ENCODE measurements at regions not wholly inside any gene's neighbourhood (a gene's known extent, or its start where the extent isn't known, plus 50 kb on each side); places are given as distances from the start of the nearest gene placed in this dataset.

DNA sequence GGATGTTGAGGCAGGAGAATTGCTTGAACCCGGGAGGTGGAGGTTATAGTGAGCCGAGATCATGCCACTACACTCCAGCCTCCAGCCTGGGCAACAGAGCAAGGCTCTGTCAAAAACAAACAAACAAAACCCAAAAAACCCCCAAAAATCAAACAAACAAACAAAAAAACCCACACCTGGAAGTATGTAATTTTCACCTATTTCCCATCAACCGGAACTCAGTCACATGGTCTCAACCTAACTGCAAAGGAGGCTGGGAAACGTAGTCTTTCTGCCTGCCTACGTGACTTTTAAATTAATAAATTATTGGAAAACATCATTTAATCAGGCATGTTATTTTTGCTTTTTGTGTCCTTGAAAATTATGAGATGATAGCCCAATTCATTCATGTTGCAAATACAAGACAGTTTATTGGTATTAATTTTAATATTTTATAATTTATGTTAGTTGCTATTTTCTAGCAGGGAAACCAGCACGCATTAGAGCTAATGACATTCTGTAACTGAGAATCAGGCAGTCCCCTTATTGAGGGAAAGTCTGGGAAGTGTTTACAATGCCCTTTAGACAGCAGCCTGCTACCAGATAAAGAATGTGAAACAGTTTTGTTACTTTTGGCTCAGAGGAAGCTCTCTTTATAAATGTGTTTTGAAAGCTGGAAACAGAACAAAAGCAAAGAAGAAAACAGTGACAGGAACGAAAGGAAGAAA lies 110.3 kb downstream of the NXNL2 start:
- in situ Hi-C loops (cut with HindIII; ENCODE audit: low pct_unique_long_range_greater_than_20kb, low sequenced_read_pairs) = no loop called here
- Histone ChIP-seq H3K36me3 (ENCODE audit: control insufficient read depth, insufficient read depth, low read length) (no peaks in the 10 kb centered on the region), H3K4me3 (ENCODE audit: low read depth in 2 of 2, low read length in 2 of 2) (no peak overlapping the region), H3K9me3 (ENCODE audit: control insufficient read depth, insufficient read depth, low read depth, low read length) (no peaks in the 10 kb centered on the region), H3K27ac (ENCODE audit: low read length) (no peak overlapping the region), H3K27me3 (ENCODE audit: control insufficient read depth, insufficient read depth, low read length) (no peaks in the 10 kb centered on the region), H3K4me1 (ENCODE audit: control insufficient read depth, insufficient read depth, low read length) (no peaks in the 10 kb centered on the region)
- no peak for ATAC-seq
- CTCF ChIA-PET = no interaction called here
- no peak for DNase-seq (ENCODE audit: low read depth, low spot score)
- intact Hi-C loops (cut with micrococcal nuclease; ENCODE audit: unreplicated experiment) = no loop called here
- TF ChIP-seq POLR2AphosphoS5 (IDR thresholded peaks at IDR 0.05; ENCODE audit: low read depth, low read length) (no peak), CTCF (IDR thresholded peaks at IDR 0.05) (no peak), REST (IDR thresholded peaks at IDR 0.05; ENCODE audit: insufficient read depth in 1 of 2, low read depth in 2 of 2, low read length in 1 of 2) (no peak), SIN3A (IDR thresholded peaks at IDR 0.05; ENCODE audit: borderline replicate concordance, insufficient read depth, low read depth, low read length) (no peak), TCF7L2 (IDR thresholded peaks at IDR 0.05; ENCODE audit: low read depth, low read length) (no peak)
- no TSS peak for BruUV-seq (replicated peaks)
- POLR2A ChIA-PET = no interaction called here

GRCh38 chr9:88645879-88646199 lies 110.9 kb downstream of the NXNL2 start:
- ATAC-seq (no peak), DNase-seq (ENCODE audit: low read depth, low spot score) (no peak)
- Histone ChIP-seq H3K27me3 (ENCODE audit: control insufficient read depth, insufficient read depth, low read length) (no peaks in the 10 kb centered on the region), H3K27ac (ENCODE audit: low read length) (no peak overlapping the region), H3K4me3 (ENCODE audit: low read depth in 2 of 2, low read length in 2 of 2) (no peak overlapping the region), H3K36me3 (ENCODE audit: control insufficient read depth, insufficient read depth, low read length) (no peaks in the 10 kb centered on the region), H3K4me1 (ENCODE audit: control insufficient read depth, insufficient read depth, low read length) (no peaks in the 10 kb centered on the region), H3K9me3 (ENCODE audit: control insufficient read depth, insufficient read depth, low read depth, low read length) (no peaks in the 10 kb centered on the region)
- CTCF ChIA-PET = interaction anchor here (0.5 kb wide), 1 partner anchor 9 kb away, joined by 7 read pairs; no protein-coding TSS in a partner anchor
- TF ChIP-seq TCF7L2 (IDR thresholded peaks at IDR 0.05; ENCODE audit: low read depth, low read length) (no peak), REST (IDR thresholded peaks at IDR 0.05; ENCODE audit: insufficient read depth in 1 of 2, low read depth in 2 of 2, low read length in 1 of 2) (no peak), POLR2AphosphoS5 (IDR thresholded peaks at IDR 0.05; ENCODE audit: low read depth, low read length) (no peak), CTCF (IDR thresholded peaks at IDR 0.05) (no peak), SIN3A (IDR thresholded peaks at IDR 0.05; ENCODE audit: borderline replicate concordance, insufficient read depth, low read depth, low read length) (no peak)
- in situ Hi-C loops (cut with HindIII; ENCODE audit: low pct_unique_long_range_greater_than_20kb, low sequenced_read_pairs) = no loop called here
- intact Hi-C loops (cut with micrococcal nuclease; ENCODE audit: unreplicated experiment) = no loop called here
- no TSS peak for BruUV-seq (replicated peaks)
- POLR2A ChIA-PET = no interaction called here
